Epithelial cell of esophagus (primary cell): ENCODE measurements at regions not wholly inside any gene's neighbourhood (a gene's known extent, or its start where the extent isn't known, plus 50 kb on each side); places are given as distances from the start of the nearest gene placed in this dataset.

Experiments
- DNase-seq: peaks from one replicate; pipeline ENCODE4 v3.0.0; 2010; ENCODE audit warnings: low read depth
- H3K4me3 ChIP-seq: 2 replicates; pipeline ENCODE4 v1.5.1; 2011; ENCODE audit warnings: mild to moderate bottlenecking, low read length, control low read depth
- TF ChIP-seq, protein P1 (sequence below): IDR thresholded peaks from 2 replicates; pipeline ENCODE4 v1.5.1; 2011; ENCODE audit warnings: low read depth, mild to moderate bottlenecking, low read length, control low read depth, inconsistent platforms; ENCODE audit not compliant: insufficient read depth; ENCODE audit errors: missing control alignments

DNA sequence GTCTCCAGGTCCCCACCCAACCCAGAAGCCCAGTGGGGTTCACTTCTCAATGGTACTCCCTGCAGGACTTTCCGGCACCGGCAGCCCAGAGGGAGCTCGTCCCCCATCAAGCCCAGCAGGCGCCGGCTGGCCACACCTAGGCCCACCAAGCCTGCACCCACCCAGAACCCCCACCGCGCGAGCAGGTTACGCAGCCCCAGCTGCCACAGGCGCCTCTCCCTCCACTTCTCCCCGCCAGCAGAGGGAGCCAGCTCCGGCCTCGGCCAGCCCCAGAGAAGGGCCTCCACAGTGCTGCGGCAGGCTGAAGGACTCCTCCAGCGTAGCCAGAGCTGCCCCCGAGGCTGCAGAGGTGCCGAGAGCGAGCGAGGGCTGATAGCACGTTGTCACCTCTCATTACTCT is 722.3 kb downstream of the PLA2G4A start:
- DNase-seq = no peak
- no peak overlapping the region for H3K4me3 ChIP-seq
- TF ChIP-seq, protein P1, sequence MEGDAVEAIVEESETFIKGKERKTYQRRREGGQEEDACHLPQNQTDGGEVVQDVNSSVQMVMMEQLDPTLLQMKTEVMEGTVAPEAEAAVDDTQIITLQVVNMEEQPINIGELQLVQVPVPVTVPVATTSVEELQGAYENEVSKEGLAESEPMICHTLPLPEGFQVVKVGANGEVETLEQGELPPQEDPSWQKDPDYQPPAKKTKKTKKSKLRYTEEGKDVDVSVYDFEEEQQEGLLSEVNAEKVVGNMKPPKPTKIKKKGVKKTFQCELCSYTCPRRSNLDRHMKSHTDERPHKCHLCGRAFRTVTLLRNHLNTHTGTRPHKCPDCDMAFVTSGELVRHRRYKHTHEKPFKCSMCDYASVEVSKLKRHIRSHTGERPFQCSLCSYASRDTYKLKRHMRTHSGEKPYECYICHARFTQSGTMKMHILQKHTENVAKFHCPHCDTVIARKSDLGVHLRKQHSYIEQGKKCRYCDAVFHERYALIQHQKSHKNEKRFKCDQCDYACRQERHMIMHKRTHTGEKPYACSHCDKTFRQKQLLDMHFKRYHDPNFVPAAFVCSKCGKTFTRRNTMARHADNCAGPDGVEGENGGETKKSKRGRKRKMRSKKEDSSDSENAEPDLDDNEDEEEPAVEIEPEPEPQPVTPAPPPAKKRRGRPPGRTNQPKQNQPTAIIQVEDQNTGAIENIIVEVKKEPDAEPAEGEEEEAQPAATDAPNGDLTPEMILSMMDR = no peak

DNA sequence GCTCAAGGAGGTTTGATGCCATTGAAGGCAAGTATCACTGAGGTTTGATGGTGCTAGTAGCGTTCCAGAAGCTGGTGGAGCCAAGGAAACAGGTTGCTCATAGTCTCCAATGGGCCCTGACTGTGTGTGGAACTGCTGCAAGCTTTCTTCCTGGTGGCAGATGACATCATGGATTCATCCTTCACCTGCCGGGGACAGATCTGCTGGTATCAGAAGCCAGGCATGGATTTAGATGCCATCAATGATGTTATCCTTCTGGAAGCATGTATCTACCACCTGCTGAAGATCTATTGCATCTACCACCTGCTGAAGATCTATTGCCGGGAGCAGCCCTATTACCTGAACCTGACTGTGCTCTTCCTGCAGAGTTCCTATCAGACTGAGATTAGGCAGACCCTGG is 734.4 kb downstream of the PLA2G4A start:
- no peak for DNase-seq
- H3K4me3 ChIP-seq = no peak overlapping the region
- TF ChIP-seq, protein P1 = no peak

DNA sequence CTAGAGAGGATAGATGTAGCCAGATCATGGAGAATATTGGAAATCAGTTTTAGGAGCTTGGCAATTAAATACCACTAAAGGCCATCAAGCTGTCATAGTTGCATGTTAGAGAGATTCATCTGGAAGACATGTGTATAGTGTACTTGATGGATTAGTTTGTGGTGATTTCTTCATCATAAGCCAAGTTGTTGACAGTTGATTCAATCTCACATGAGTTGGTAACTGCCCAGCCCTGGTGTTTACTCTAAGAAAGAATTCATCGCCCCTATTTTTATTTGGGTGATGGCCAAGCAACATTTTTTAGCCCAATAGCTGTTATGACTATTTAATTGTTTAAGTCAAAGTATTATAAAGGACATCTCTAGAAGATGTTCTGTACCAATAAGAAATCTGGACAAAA is 737.6 kb downstream of the PLA2G4A start:
- TF ChIP-seq, protein P1 = no peak
- no peak overlapping the region for H3K4me3 ChIP-seq
- DNase-seq = peak; percentile 37

DNA sequence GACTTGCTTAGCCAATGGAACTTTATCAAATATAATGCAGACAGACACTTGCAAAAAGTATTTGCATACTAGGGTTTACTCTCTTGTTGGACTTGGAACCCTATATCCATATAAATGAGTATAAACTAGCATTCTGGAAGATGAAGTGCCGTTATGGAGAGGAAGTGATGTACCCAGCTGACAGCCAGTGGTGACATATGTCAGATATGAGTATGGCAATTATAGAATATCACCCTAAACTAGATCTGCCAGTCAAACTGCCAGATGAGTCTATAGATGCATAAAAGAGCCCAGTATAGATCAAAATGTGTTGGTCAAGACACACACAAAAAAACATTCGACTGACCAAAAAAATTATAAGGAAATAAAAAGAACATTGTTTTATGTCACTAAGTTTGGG is 739.3 kb downstream of the PLA2G4A start:
- H3K4me3 ChIP-seq = no peak overlapping the region
- no peak for DNase-seq
- TF ChIP-seq, protein P1 = no peak

DNA sequence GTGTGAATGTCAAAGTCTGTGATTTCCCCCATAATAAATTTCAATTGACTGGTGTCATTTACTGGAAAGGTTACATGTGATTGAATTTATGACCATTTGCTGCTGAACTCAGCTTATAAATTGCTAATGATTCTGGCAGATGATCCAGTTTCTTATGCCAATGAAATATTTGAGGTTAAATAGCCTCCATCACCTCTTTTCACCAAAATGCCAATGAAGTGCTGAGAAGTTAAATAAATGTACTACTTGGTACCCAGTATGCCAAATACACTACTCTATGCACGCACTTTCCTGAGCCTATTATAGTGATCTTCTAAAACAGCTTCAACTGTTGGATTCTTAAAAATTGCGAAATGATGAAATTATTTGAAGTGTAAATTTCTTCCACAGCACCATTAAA is 741.4 kb downstream of the PLA2G4A start:
- DNase-seq = no peak
- TF ChIP-seq, protein P1 = no peak
- H3K4me3 ChIP-seq = no peak overlapping the region

DNA sequence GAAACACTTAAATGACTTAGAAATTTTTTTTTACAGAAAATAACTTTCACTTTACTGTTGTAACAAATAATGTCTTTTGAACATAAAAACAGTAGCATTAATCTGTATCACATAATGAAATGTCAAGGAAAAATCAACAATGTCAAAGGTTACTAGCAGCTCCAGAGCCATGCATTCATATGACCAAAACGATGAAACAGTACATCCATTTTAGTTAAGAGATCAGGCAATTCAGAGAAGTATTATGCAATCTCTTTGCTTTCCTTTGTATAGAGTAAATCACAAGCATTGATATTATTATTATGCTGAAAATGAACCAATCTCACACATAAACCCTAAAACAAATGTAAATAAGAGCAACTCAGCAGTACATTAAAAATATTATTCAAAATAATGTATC is 748.9 kb downstream of the PLA2G4A start:
- no peak for DNase-seq
- no peak overlapping the region for H3K4me3 ChIP-seq
- TF ChIP-seq, protein P1 = no peak

DNA sequence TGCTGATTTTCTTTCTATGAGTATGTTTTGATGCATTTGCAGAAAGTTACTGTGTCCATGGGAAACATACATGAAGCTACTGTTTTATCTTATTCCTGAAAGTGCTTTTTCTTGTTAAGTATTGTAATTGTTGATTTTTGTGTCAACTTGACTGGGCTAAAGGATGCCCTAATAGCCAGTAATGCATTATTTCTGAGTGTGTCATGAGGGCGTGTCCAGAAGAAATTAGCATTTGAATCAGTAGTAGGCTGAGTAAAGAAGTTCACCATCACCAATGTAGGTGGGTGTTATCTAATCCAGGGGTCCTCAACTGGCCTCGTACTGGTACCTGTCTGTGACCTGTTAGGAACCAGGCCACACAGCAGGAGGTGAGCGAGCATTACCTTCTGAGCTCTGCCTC is 760.2 kb downstream of the PLA2G4A start:
- TF ChIP-seq, protein P1 = no peak
- peak; percentile 47 for DNase-seq
- no peak overlapping the region for H3K4me3 ChIP-seq
